Astrocyte (in vitro differentiated cells and primary cell): ENCODE measurements at regions not wholly inside any gene's neighbourhood (a gene's known extent, or its start where the extent isn't known, plus 50 kb on each side); places are given as distances from the start of the nearest gene placed in this dataset.

ENCODE experiments used
- DNase-seq: peaks from one replicate; pipeline ENCODE4 v3.0.0-alpha.2; 2010; ENCODE audit warnings: low read depth
- FAIRE-seq: peaks from 2 replicates; lab custom pipeline; 2011; peaks lifted over from hg19 to GRCh38; lab: Jason Lieb, UNC
- H2AFZ ChIP-seq: 2 replicates; pipeline ENCODE4 v1.6.0; 2012; ENCODE audit warnings: low read depth, low read length, inconsistent platforms
- H3K27ac ChIP-seq: 2 replicates; pipeline ENCODE4 v1.5.1; 2011; ENCODE audit warnings: low read depth, low read length, inconsistent platforms
- H3K27me3 ChIP-seq: 2 replicates; pipeline ENCODE4 v1.6.0; 2011; ENCODE audit warnings: low read length, inconsistent platforms; ENCODE audit not compliant: insufficient read depth
- H3K36me3 ChIP-seq: 2 replicates; pipeline ENCODE4 v1.5.1; 2011; ENCODE audit warnings: low read length, inconsistent platforms; ENCODE audit not compliant: insufficient read depth
- H3K4me1 ChIP-seq: 2 replicates; pipeline ENCODE4 v1.5.1; 2011; ENCODE audit warnings: low read length, inconsistent platforms; ENCODE audit not compliant: insufficient read depth
- H3K4me2 ChIP-seq: 2 replicates; pipeline ENCODE4 v1.6.0; 2012; ENCODE audit warnings: low read length, inconsistent platforms
- H3K4me3 ChIP-seq: 2 replicates; pipeline ENCODE4 v1.5.1; 2011; ENCODE audit warnings: low read depth, mild to moderate bottlenecking, low read length, inconsistent platforms; ENCODE audit not compliant: insufficient read depth
- H3K79me2 ChIP-seq: 2 replicates; pipeline ENCODE4 v1.6.0; 2012; ENCODE audit warnings: mild to moderate bottlenecking, low read length, inconsistent platforms; ENCODE audit not compliant: insufficient read depth
- H3K9ac ChIP-seq: 2 replicates; pipeline ENCODE4 v1.6.0; 2012; ENCODE audit warnings: mild to moderate bottlenecking, low read length, inconsistent platforms
- H3K9me3 ChIP-seq: 2 replicates; pipeline ENCODE4 v1.5.1; 2012; ENCODE audit warnings: low read depth, mild to moderate bottlenecking, low read length, inconsistent platforms; ENCODE audit not compliant: insufficient read depth
- H4K20me1 ChIP-seq: 2 replicates; pipeline ENCODE4 v1.6.0; 2012; ENCODE audit warnings: low read length, inconsistent platforms; ENCODE audit not compliant: insufficient read depth
- H3K27ac Mint-ChIP-seq: one replicate; pipeline ENCODE4 v1.8.0; 2021; ENCODE audit warnings: mild to moderate bottlenecking, mixed read lengths; ENCODE audit not compliant: unreplicated experiment
- H3K27me3 Mint-ChIP-seq: one replicate; pipeline ENCODE4 v1.8.0; 2021; ENCODE audit warnings: low read depth, mixed read lengths; ENCODE audit not compliant: unreplicated experiment
- H3K36me3 Mint-ChIP-seq: one replicate; pipeline ENCODE4 v1.8.0; 2021; ENCODE audit warnings: low read depth, mixed read lengths; ENCODE audit not compliant: unreplicated experiment
- H3K4me1 Mint-ChIP-seq: one replicate; pipeline ENCODE4 v1.8.0; 2021; ENCODE audit warnings: low read depth, mixed read lengths; ENCODE audit not compliant: unreplicated experiment
- H3K4me3 Mint-ChIP-seq: one replicate; pipeline ENCODE4 v1.8.0; 2021; ENCODE audit warnings: mild to moderate bottlenecking, moderate library complexity, mixed read lengths; ENCODE audit not compliant: unreplicated experiment
- H3K9me3 Mint-ChIP-seq: one replicate; pipeline ENCODE4 v1.8.0; 2021; ENCODE audit warnings: mild to moderate bottlenecking, mixed read lengths; ENCODE audit not compliant: unreplicated experiment
- CTCF ChIP-seq: IDR thresholded peaks from 2 replicates; pipeline ENCODE4 v1.5.1; 2011; ENCODE audit warnings: low read depth, mild to moderate bottlenecking, inconsistent platforms, low read length, moderate library complexity; ENCODE audit not compliant: insufficient read depth
- EZH2 ChIP-seq: IDR thresholded peaks from 2 replicates; pipeline ENCODE4 v1.6.1; 2012; ENCODE audit warnings: mild to moderate bottlenecking, low read length, inconsistent platforms; ENCODE audit not compliant: insufficient read depth

- Mint-ChIP-seq H3K36me3 (no peaks in the 10 kb centered on the region), H3K9me3 (no peaks in the 10 kb centered on the region), H3K27ac (no peak overlapping the region), H3K27me3 (no peaks in the 10 kb centered on the region), H3K4me1 (peaks cover 10% of the 10 kb centered on the region), H3K4me3 (no peak overlapping the region)
- TF ChIP-seq CTCF (no peak), EZH2 (no peak)
- no peak overlapping the region for H2AFZ ChIP-seq
- no peak overlapping the region for H3K27ac ChIP-seq
- H3K4me1 ChIP-seq = peaks cover 7% of the 10 kb centered on the region
- no peaks in the 10 kb centered on the region for H3K27me3 ChIP-seq
- H3K4me3 ChIP-seq = no peak overlapping the region
- no peak overlapping the region for H3K4me2 ChIP-seq
- H4K20me1 ChIP-seq = no peaks in the 10 kb centered on the region
- no peaks in the 10 kb centered on the region for H3K79me2 ChIP-seq
- no peaks in the 10 kb centered on the region for H3K36me3 ChIP-seq
- H3K9me3 ChIP-seq = no peaks in the 10 kb centered on the region
- H3K9ac ChIP-seq = no peak overlapping the region
- FAIRE-seq = no peak
- DNase-seq = no peak
Measured at GRCh38 chr3:188085584-188086560, 68.1 kb upstream of the LPP start.

GRCh38 chr3:188088948-188089685 lies 64.8 kb upstream of the LPP start:
- Mint-ChIP-seq H3K36me3 (no peaks in the 10 kb centered on the region), H3K4me1 (no peaks in the 10 kb centered on the region), H3K9me3 (no peaks in the 10 kb centered on the region), H3K27me3 (peaks cover 7% of the 10 kb centered on the region), H3K27ac (no peak overlapping the region), H3K4me3 (no peak overlapping the region)
- FAIRE-seq (no peak), DNase-seq (no peak)
- Histone ChIP-seq H4K20me1 (no peaks in the 10 kb centered on the region), H3K4me3 (no peak overlapping the region), H3K9ac (no peak overlapping the region), H2AFZ (no peak overlapping the region), H3K4me2 (no peak overlapping the region), H3K27me3 (no peaks in the 10 kb centered on the region), H3K36me3 (no peaks in the 10 kb centered on the region), H3K79me2 (no peaks in the 10 kb centered on the region), H3K9me3 (no peaks in the 10 kb centered on the region), H3K27ac (no peak overlapping the region), H3K4me1 (no peaks in the 10 kb centered on the region)
- no peak for TF ChIP-seq EZH2
- no peak for TF ChIP-seq CTCF
